Suprapubic skin (tissue), 4 donors: ENCODE measurements at regions not wholly inside any gene's neighbourhood (a gene's known extent, or its start where the extent isn't known, plus 50 kb on each side); places are given as distances from the start of the nearest gene placed in this dataset.
"Not testable (repeated sequence)": the region's sequence is repeated elsewhere in the genome, so short reads cannot be mapped to it uniquely, and the experiment has no call there.

Experiments used
- DNase-seq, 2 donors: peaks; one replicate each; pipeline ENCODE4 v3.0.0-alpha.2; 2019; ENCODE audit warnings: low spot score in 2 of 2
- H3K27ac ChIP-seq: fragments of 200-600 bp; sonication (generic); one replicate; pipeline ENCODE4 v1.5.1; 2019
- H3K27me3 ChIP-seq: fragments of 200-600 bp; sonication (generic); one replicate; pipeline ENCODE4 v1.5.1; 2019
- H3K36me3 ChIP-seq: fragments of 200-600 bp; sonication (generic); one replicate; pipeline ENCODE4 v1.5.1; 2019
- H3K4me1 ChIP-seq: fragments of 200-600 bp; sonication (generic); one replicate; pipeline ENCODE4 v1.5.1; 2019
- H3K4me3 ChIP-seq: fragments of 200-600 bp; sonication (generic); one replicate; pipeline ENCODE4 v1.5.1; 2019; ENCODE audit warnings: mild to moderate bottlenecking
- H3K9me3 ChIP-seq: fragments of 200-600 bp; sonication (generic); one replicate; pipeline ENCODE4 v1.5.1; 2019
- CTCF ChIP-seq, 2 donors: fragments of 200-600 bp in 1 of 2; fragments of 450-650 bp in 1 of 2; sonication (generic) in 1 of 2; IDR thresholded peaks; one replicate each; pipeline ENCODE4 v1.5.1; 2016 to 2019; ENCODE audit warnings: antibody characterized with exemption in 2 of 2, mild to moderate bottlenecking in 1 of 2, moderate library complexity in 1 of 2
- EP300 ChIP-seq: sonication (generic); formaldehyde crosslinking; IDR thresholded peaks from one replicate; pipeline ENCODE4 v1.6.1; 2017; ENCODE audit warnings: antibody characterized with exemption
- POLR2A ChIP-seq, 2 donors: fragments of 450-650 bp; IDR thresholded peaks; one replicate each; pipeline ENCODE4 v1.6.1; 2017; ENCODE audit warnings: antibody characterized with exemption in 2 of 2, mild to moderate bottlenecking in 2 of 2, moderate library complexity in 2 of 2
- POLR2AphosphoS5 ChIP-seq, 3 donors: sonication (generic); formaldehyde crosslinking; IDR thresholded peaks; one replicate each; pipeline ENCODE4 v1.6.1; 2017; ENCODE audit warnings: antibody characterized with exemption in 3 of 3
- WGBS: methylation state at CpG from one replicate; pipeline ENCODE4 v1.1.5; 2018; 5-methylcytosine and 5-hydroxymethylcytosine counted together

- no peak overlapping the region for H3K4me3 ChIP-seq
- no peaks in the 10 kb centered on the region for H3K4me1 ChIP-seq
- no peak for TF ChIP-seq CTCF (IDR thresholded peaks at IDR 0.05)
- no peak for TF ChIP-seq POLR2A (IDR thresholded peaks at IDR 0.05)
- no peak for TF ChIP-seq POLR2AphosphoS5 (IDR thresholded peaks at IDR 0.05)
- TF ChIP-seq EP300, result no peak
- no peak for DNase-seq
- no peak overlapping the region for H3K27ac ChIP-seq
- WGBS, result 71% methylated on average over 3 of the region's 3 CpGs
- no peaks in the 10 kb centered on the region for H3K9me3 ChIP-seq
- no peaks in the 10 kb centered on the region for H3K36me3 ChIP-seq
- peaks cover 6% of the 10 kb centered on the region for H3K27me3 ChIP-seq
Measured at GRCh38 chr6:40831381-40831780, 207.6 kb downstream of the UNC5CL start.

GRCh38 chr6:40825102-40825501 lies 213.9 kb downstream of the UNC5CL start:
- Histone ChIP-seq H3K4me3 (no peak overlapping the region), H3K27me3 (peaks cover 5% of the 10 kb centered on the region), H3K9me3 (no peaks in the 10 kb centered on the region), H3K4me1 (no peaks in the 10 kb centered on the region), H3K36me3 (no peaks in the 10 kb centered on the region), H3K27ac (no peak overlapping the region)
- TF ChIP-seq CTCF (IDR thresholded peaks at IDR 0.05) (no peak), EP300 (no peak), POLR2AphosphoS5 (IDR thresholded peaks at IDR 0.05) (no peak)
- WGBS, result 52% methylated on average over 2 of the region's 2 CpGs
- no peak for DNase-seq

GRCh38 chr6:40823917-40824891 lies 214.8 kb downstream of the UNC5CL start:
- not testable (repeated sequence) for H3K4me3 ChIP-seq, H3K36me3 ChIP-seq, DNase-seq, H3K27ac ChIP-seq, H3K9me3 ChIP-seq, H3K4me1 ChIP-seq, H3K27me3 ChIP-seq
- WGBS, result 49% methylated on average over 12 of the region's 12 CpGs
- peak in 1 of 2 donors; percentile 45 for TF ChIP-seq CTCF (IDR thresholded peaks at IDR 0.05)

GRCh38 chr6:40822619-40823018 lies 216.4 kb downstream of the UNC5CL start:
- Histone ChIP-seq H3K4me1 (no peaks in the 10 kb centered on the region), H3K27ac (no peak overlapping the region), H3K9me3 (no peaks in the 10 kb centered on the region), H3K27me3 (peaks cover 7% of the 10 kb centered on the region), H3K4me3 (no peak overlapping the region), H3K36me3 (no peaks in the 10 kb centered on the region)
- no peak for DNase-seq
- 51% methylated on average over 4 of the region's 4 CpGs for WGBS
- TF ChIP-seq EP300, result no peak
- TF ChIP-seq POLR2A (IDR thresholded peaks at IDR 0.05), result no peak
- no peak for TF ChIP-seq CTCF (IDR thresholded peaks at IDR 0.05)
- TF ChIP-seq POLR2AphosphoS5 (IDR thresholded peaks at IDR 0.05), result no peak

GRCh38 chr6:40819182-40819834 lies 219.7 kb downstream of the UNC5CL start:
- Histone ChIP-seq H3K4me1 (no peaks in the 10 kb centered on the region), H3K27ac (no peak overlapping the region), H3K36me3 (no peaks in the 10 kb centered on the region), H3K9me3 (no peaks in the 10 kb centered on the region), H3K27me3 (peaks cover 7% of the 10 kb centered on the region), H3K4me3 (no peak overlapping the region)
- DNase-seq, result no peak
- WGBS, result 70% methylated on average over 7 of the region's 9 CpGs
- no peak for TF ChIP-seq POLR2AphosphoS5 (IDR thresholded peaks at IDR 0.05)
- TF ChIP-seq CTCF (IDR thresholded peaks at IDR 0.05), result no peak
- TF ChIP-seq POLR2A (IDR thresholded peaks at IDR 0.05), result no peak
